ENCODE measurements at regions not wholly inside any gene's neighbourhood (a gene's known extent, or its start where the extent isn't known, plus 50 kb on each side); places are given as distances from the start of the nearest gene placed in this dataset.

- TF ChIP-seq ZNF837 (tag by site-specific recombination; IDR thresholded peaks at IDR 0.05), result no peak
- no peak for TF ChIP-seq BCL6B (tag by site-specific recombination; IDR thresholded peaks at IDR 0.05)
- TF ChIP-seq SETDB1 (IDR thresholded peaks at IDR 0.05; ENCODE audit: insufficient read length, low read length), result no peak
- TF ChIP-seq ZNF391 (tag by site-specific recombination; IDR thresholded peaks at IDR 0.05; ENCODE audit: borderline replicate concordance, low read depth), result no peak
- TF ChIP-seq ZBTB1 (tag by site-specific recombination; IDR thresholded peaks at IDR 0.05), result no peak
- TF ChIP-seq GLIS1 (tag by site-specific recombination; IDR thresholded peaks at IDR 0.05), result no peak
- TF ChIP-seq ZNF169 (tag by site-specific recombination; IDR thresholded peaks at IDR 0.05), result no peak
- no peak for TF ChIP-seq ZNF555 (tag by site-specific recombination; conservative IDR thresholded peaks at IDR 0.05)
- Histone ChIP-seq H3K4me3 (ENCODE audit: low read depth, low read length) (no peak overlapping the region), H3K9me3 (ENCODE audit: control insufficient read depth, insufficient read depth, low read depth, low read length) (no peaks in the 10 kb centered on the region), H3K27ac (ENCODE audit: extremely low read depth, low read depth, low read length) (no peak overlapping the region), H3K4me1 (ENCODE audit: control insufficient read depth, insufficient read depth, low read length) (no peaks in the 10 kb centered on the region), H3K36me3 (ENCODE audit: control insufficient read depth in 2 of 2, insufficient read depth in 1 of 2, low read length in 2 of 2) (no peaks in the 10 kb centered on the region)
- ChIA-PET CTCF (interaction anchor here (1.0 to 1.7 kb wide), 2 partner anchors 33 to 67 kb away, joined by 4 to 5 read pairs; no protein-coding TSS in a partner anchor), POLR2A (no interaction called here)
Observed at GRCh38 chr12:34190054-34190453, 167.8 kb downstream of the ALG10 start.

- CTCF ChIA-PET, result no interaction called here
- Histone ChIP-seq H3K9me3 (ENCODE audit: control insufficient read depth, insufficient read depth, low read depth, low read length) (no peaks in the 10 kb centered on the region), H3K36me3 (ENCODE audit: control insufficient read depth in 2 of 2, insufficient read depth in 1 of 2, low read length in 2 of 2) (no peaks in the 10 kb centered on the region), H3K4me1 (ENCODE audit: control insufficient read depth, insufficient read depth, low read length) (no peaks in the 10 kb centered on the region), H3K27ac (ENCODE audit: extremely low read depth, low read depth, low read length) (no peak overlapping the region), H3K4me3 (ENCODE audit: low read depth, low read length) (no peak overlapping the region)
- TF ChIP-seq ZNF626 (tag by site-specific recombination; IDR thresholded peaks at IDR 0.05), result no peak
- no peak for TF ChIP-seq ZXDB (tag by site-specific recombination; IDR thresholded peaks at IDR 0.05)
- TF ChIP-seq ZNF624 (tag by site-specific recombination; IDR thresholded peaks at IDR 0.05), result no peak
- no peak for TF ChIP-seq ZNF132 (tag by site-specific recombination; IDR thresholded peaks at IDR 0.05; ENCODE audit: borderline replicate concordance)
- no peak for TF ChIP-seq ZNF629 (tag by site-specific recombination; IDR thresholded peaks at IDR 0.05)
- no peak for TF ChIP-seq ZNF426 (tag by site-specific recombination; IDR thresholded peaks at IDR 0.05)
- TF ChIP-seq ZNF202 (tag by site-specific recombination; IDR thresholded peaks at IDR 0.05; ENCODE audit: borderline replicate concordance), result no peak
- no peak for TF ChIP-seq ZNF692 (tag by site-specific recombination; IDR thresholded peaks at IDR 0.05)
- no peak for TF ChIP-seq ZNF830 (tag by site-specific recombination; IDR thresholded peaks at IDR 0.05; ENCODE audit: low read depth)
- TF ChIP-seq PRDM2 (tag by site-specific recombination; IDR thresholded peaks at IDR 0.05; ENCODE audit: borderline replicate concordance), result no peak
- no peak for TF ChIP-seq ZNF292 (tag by site-specific recombination; IDR thresholded peaks at IDR 0.05; ENCODE audit: borderline replicate concordance, low read depth)
- no peak for TF ChIP-seq MYNN (tag by site-specific recombination; IDR thresholded peaks at IDR 0.05; ENCODE audit: borderline replicate concordance)
- no peak for TF ChIP-seq ZNF530 (tag by site-specific recombination; IDR thresholded peaks at IDR 0.05; ENCODE audit: low read depth)
- no peak for TF ChIP-seq SCRT1 (tag by site-specific recombination; IDR thresholded peaks at IDR 0.05; ENCODE audit: borderline replicate concordance)
- POLR2A ChIA-PET, result no interaction called here
Observed at GRCh38 chr12:34198924-34199323, 176.6 kb downstream of the ALG10 start.
